HL-60/S4 treated with retinoic acid at 250 ng/mL for 4 days and 3 days (cell line): ENCODE measurements at regions not wholly inside any gene's neighbourhood (a gene's known extent, or its start where the extent isn't known, plus 50 kb on each side); places are given as distances from the start of the nearest gene placed in this dataset.

Source experiments
- in situ Hi-C: fragments of 300-500 bp; cut with MboI; formaldehyde crosslinking; loops from 2 replicates; pipeline ENCODE4 v1.7.0; 2022; ENCODE audit warnings: low sequenced_read_pairs

- in situ Hi-C loops = loop anchor here (25.0 kb wide), 1 partner anchor 1232 kb away; no protein-coding TSS in a partner anchor
Measured at GRCh38 chr5:82330530-82331270, 52.5 kb upstream of the RPS23 start.

- in situ Hi-C loops = loop anchor here (25.0 kb wide), 1 partner anchor 1233 kb away; no protein-coding TSS in a partner anchor
Measured at GRCh38 chr5:82329393-82329792, 51.2 kb upstream of the RPS23 start.
